Heart left ventricle (tissue), 16 donors: ENCODE measurements at regions not wholly inside any gene's neighbourhood (a gene's known extent, or its start where the extent isn't known, plus 50 kb on each side); places are given as distances from the start of the nearest gene placed in this dataset.

ENCODE experiments used
- ATAC-seq, 4 donors: fragments of 200-7000 bp; cut with Tn5 transposase; one replicate each; pipeline ENCODE4 v1.9.1; 2020 to 2022; ENCODE audit warnings: moderate library complexity in 4 of 4, mild to moderate bottlenecking in 3 of 4, moderate number of reproducible peaks in 1 of 4
- DNase-seq, 5 donors: peaks; one replicate each; pipeline ENCODE4 v3.0.0-alpha.2; 2020
- H3K27ac ChIP-seq, 12 donors: fragments of 200-600 bp; sonication (generic) in 4 of 12; one replicate each; pipeline versions ENCODE4 v1.5.0 to v1.8.0; 2016 to 2022; ENCODE audit warnings: mild to moderate bottlenecking in 2 of 12
- H3K27me3 ChIP-seq, 9 donors: fragments of 200-600 bp; sonication (generic) in 2 of 9; one replicate each; pipeline versions ENCODE4 v1.5.1 to v1.8.0; 2016 to 2022; ENCODE audit warnings: mild to moderate bottlenecking in 3 of 9
- H3K36me3 ChIP-seq, 9 donors: fragments of 200-600 bp; sonication (generic) in 2 of 9; one replicate each; pipeline versions ENCODE4 v1.5.0 to v1.8.0; 2018 to 2022; ENCODE audit warnings: mild to moderate bottlenecking in 2 of 9
- H3K4me1 ChIP-seq, 12 donors: fragments of 200-600 bp; sonication (generic) in 4 of 12; one replicate each; pipeline versions ENCODE4 v1.5.0 to v1.8.0; 2016 to 2022; ENCODE audit warnings: mild to moderate bottlenecking in 3 of 12
- H3K4me3 ChIP-seq, 12 donors: fragments of 200-600 bp; sonication (generic) in 4 of 12; one replicate each; pipeline versions ENCODE4 v1.5.0 to v1.8.0; 2017 to 2022; ENCODE audit warnings: mild to moderate bottlenecking in 9 of 12, moderate library complexity in 4 of 12
- H3K9me3 ChIP-seq, 12 donors: fragments of 200-600 bp; sonication (generic) in 4 of 12; one replicate each; pipeline versions ENCODE4 v1.5.0 to v1.8.0; 2016 to 2022; ENCODE audit warnings: mild to moderate bottlenecking in 1 of 12
- POLR2A ChIP-seq, 2 donors: fragments of 450-650 bp; IDR thresholded peaks; one replicate each; pipeline ENCODE4 v1.6.1; 2017; ENCODE audit warnings: antibody characterized with exemption in 2 of 2, mild to moderate bottlenecking in 2 of 2, moderate library complexity in 2 of 2
- WGBS, 4 donors: extraction: QIAGEN DNeasy Blood & Tissue Kit in 2 of 4; methylation state at CpG; one replicate each; pipeline versions ENCODE4 v1.1.5 to v1.1.7; 2013 to 2018; 5-methylcytosine and 5-hydroxymethylcytosine counted together
- intact Hi-C, 10 donors: fragments of 100-400 bp; cut with DNase I; formaldehyde crosslinking; loops; one replicate each; pipeline versions ENCODE4 v1.11.1 to v1.14.2; 2022
- TF ChIP-seq, protein P1 (sequence below), 12 donors: fragments of 200-600 bp; sonication (generic) in 4 of 12; IDR thresholded peaks; one replicate each; pipeline versions ENCODE4 v1.5.0 to v1.8.0; 2018 to 2022; ENCODE audit warnings: antibody characterized with exemption in 12 of 12, mild to moderate bottlenecking in 5 of 12
- donor health status: ischemic (EF 13 %, LVEDD 7.1; RV severe dilation, severe dysfunction).
- donor health status: healthy with polysubstance abuse.
- donor health status: DM: no; HTN: yes; CAD: no.
- donor health status: DM: no; HTN: no; CAD: no.
- donor health status: ischemic (EF 25% LVEDD 6.9; RV normal size, moderate dysfunction).
- donor health status: ischemic (EF 25% LVEDD 5.7; RV mildly dilated, moderate dysfunction).
- donor health status: healthy.
- donor health status: DM: yes; HTN: yes; CAD: no.
- donor health status: ischemic (EF 35%, LVEDD 5.7; RV mildly dilated, moderate dysfunction).
- donor health status: nonischemic (EF 11% LVEDD 7.7; RV severe dilation, severe dysfunction).
- donor health status: DM: yes; HTN: yes; CAD: no.
- donor health status: PGD.
- donor health status: ischemic (EF 29% LVEDD 5.4; RV normal size, mild dysfunction).
- donor health status: nonischemic (EF 23%, LVEDD 6.1; RV moderate dilation, normal function).

DNA sequence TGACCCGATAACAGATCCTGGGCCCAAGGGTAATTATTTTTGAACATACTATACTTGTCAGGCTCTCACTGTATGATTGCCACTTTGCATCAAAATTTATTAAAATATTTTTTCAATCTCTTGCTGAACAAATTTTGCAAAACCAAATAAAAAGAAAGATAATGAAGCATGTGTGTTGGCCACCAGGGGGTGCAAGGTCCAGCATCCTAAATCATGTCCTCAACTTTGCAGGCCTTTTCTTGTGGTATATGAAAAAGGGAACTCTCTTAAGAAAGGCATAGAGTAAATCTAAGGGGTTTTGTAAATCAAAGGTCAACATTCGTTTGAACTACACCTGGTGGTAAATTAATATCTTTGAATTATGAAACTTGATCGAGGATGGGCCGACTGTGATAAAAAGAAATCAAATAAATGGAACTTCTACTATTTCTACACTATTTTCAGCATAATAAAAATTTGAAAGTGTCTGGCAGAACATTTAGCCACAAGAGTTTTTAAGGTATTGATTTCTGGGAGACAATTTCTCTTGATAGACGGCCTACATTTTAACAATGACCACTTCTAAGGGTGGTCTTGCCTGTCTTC, 676.5 kb downstream of the DMRTA1 start:
- H3K27me3 ChIP-seq = no peaks in the 10 kb centered on the region
- H3K4me1 ChIP-seq = no peaks in the 10 kb centered on the region
- no peak overlapping the region for H3K27ac ChIP-seq
- H3K36me3 ChIP-seq = no peaks in the 10 kb centered on the region
- DNase-seq (peak in 1 of 5 donors; percentile 20), ATAC-seq (no peak)
- WGBS, 4 donors = 69 to 77% (median 74%) methylated on average over 5 of the region's 5 CpGs
- intact Hi-C loops = loop anchor here in 6 of 10 donors (2.0 to 10.0 kb wide), 6 partner anchors 362 to 764 kb away; no protein-coding TSS in a partner anchor
- H3K9me3 ChIP-seq = no peaks in the 10 kb centered on the region
- TF ChIP-seq POLR2A (IDR thresholded peaks at IDR 0.05) = no peak
- TF ChIP-seq, protein P1, sequence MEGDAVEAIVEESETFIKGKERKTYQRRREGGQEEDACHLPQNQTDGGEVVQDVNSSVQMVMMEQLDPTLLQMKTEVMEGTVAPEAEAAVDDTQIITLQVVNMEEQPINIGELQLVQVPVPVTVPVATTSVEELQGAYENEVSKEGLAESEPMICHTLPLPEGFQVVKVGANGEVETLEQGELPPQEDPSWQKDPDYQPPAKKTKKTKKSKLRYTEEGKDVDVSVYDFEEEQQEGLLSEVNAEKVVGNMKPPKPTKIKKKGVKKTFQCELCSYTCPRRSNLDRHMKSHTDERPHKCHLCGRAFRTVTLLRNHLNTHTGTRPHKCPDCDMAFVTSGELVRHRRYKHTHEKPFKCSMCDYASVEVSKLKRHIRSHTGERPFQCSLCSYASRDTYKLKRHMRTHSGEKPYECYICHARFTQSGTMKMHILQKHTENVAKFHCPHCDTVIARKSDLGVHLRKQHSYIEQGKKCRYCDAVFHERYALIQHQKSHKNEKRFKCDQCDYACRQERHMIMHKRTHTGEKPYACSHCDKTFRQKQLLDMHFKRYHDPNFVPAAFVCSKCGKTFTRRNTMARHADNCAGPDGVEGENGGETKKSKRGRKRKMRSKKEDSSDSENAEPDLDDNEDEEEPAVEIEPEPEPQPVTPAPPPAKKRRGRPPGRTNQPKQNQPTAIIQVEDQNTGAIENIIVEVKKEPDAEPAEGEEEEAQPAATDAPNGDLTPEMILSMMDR (IDR thresholded peaks at IDR 0.05) = peak; percentile 35 to 70 (median 54)
- no peak overlapping the region for H3K4me3 ChIP-seq

DNA sequence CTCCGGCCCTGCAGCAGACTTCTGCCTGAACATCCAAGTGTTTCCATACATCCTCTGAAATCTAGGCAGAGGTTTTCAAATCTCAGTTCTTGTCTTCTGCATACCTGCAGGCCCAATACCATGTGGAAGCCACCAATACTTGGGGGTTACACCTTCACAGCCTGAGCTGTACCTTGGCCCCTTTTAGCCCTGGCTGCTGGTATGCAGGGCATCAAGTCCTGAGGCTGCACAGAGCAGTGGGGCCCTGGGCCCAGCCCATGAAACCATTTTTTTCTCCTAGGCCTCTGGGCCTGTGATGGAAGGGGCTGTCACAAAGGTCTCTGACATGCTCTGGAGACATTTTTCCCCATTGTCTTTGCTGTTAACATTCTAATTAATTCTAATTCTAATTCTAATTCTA, 680.6 kb downstream of the ELAVL2 start:
- Histone ChIP-seq H3K9me3 (peaks cover 0 to 16% (median 3%) of the 10 kb centered on the region in 12 donors), H3K27ac (no peak overlapping the region), H3K36me3 (no peaks in the 10 kb centered on the region), H3K4me3 (no peak overlapping the region), H3K27me3 (no peaks in the 10 kb centered on the region), H3K4me1 (no peaks in the 10 kb centered on the region)
- intact Hi-C loops = no loop called here
- ATAC-seq (no peak), DNase-seq (no peak)
- WGBS, 4 donors = 36 to 68% (median 59%) methylated on average over 1 of the region's 1 CpG
- TF ChIP-seq, protein P1 (IDR thresholded peaks at IDR 0.05) = no peak
- no peak for TF ChIP-seq POLR2A (IDR thresholded peaks at IDR 0.05)

DNA sequence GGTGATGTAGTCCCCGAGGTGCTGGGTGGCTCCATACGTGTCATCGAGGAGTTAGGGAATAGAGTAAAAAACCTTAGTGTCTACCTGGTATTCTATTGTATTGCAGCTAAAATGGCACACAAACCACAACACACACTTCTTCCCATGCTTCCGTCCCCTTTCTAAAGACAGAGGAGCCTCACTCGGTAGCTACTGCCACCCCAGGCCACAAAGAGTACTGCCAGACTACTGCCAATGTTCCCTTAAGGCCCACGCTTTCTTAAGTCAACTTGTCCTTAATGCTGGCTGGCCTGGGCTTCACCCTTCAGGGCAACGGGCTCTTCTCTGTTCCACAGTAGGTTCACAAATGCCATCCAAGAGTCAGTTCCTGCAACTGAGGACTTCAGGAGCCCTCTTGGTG, 673.0 kb downstream of the ELAVL2 start:
- no peak overlapping the region for H3K4me3 ChIP-seq
- DNase-seq (no peak), ATAC-seq (no peak)
- 83 to 91% (median 85%) methylated on average over 7 of the region's 7 CpGs for WGBS, 4 donors
- no peaks in the 10 kb centered on the region for H3K27me3 ChIP-seq
- H3K4me1 ChIP-seq = no peaks in the 10 kb centered on the region
- no peaks in the 10 kb centered on the region for H3K36me3 ChIP-seq
- H3K9me3 ChIP-seq = peaks cover 0 to 4% (median 0%) of the 10 kb centered on the region in 12 donors
- no peak overlapping the region for H3K27ac ChIP-seq
- intact Hi-C loops = no loop called here
- TF ChIP-seq POLR2A (IDR thresholded peaks at IDR 0.05) = no peak
- TF ChIP-seq, protein P1 (IDR thresholded peaks at IDR 0.05) = no peak

DNA sequence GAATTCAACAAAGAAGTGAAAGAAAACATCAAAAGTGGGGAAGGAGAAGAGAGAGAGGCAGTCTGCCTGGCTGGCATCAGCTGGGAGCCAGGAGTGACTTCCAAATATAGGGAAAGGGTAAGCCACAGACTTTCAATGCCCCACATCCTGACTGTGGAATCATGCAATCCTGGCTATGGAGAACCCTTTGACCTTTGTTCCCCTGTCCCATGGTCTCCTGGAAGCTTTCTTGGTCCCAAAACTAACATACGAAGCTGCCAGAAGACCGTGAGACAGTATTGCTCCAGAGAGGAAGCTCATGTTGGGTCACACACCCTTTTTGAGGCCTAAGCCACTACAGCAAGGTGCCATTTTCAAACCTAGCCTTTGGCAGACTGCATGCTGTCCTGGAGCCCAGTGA, 665.5 kb downstream of the ELAVL2 start:
- Histone ChIP-seq H3K9me3 (no peaks in the 10 kb centered on the region), H3K27me3 (no peaks in the 10 kb centered on the region), H3K4me1 (no peaks in the 10 kb centered on the region), H3K36me3 (no peaks in the 10 kb centered on the region), H3K27ac (no peak overlapping the region), H3K4me3 (no peak overlapping the region)
- intact Hi-C loops = no loop called here
- ATAC-seq (no peak), DNase-seq (no peak)
- TF ChIP-seq, protein P1 (IDR thresholded peaks at IDR 0.05) = no peak
- no peak for TF ChIP-seq POLR2A (IDR thresholded peaks at IDR 0.05)
- 76 to 88% (median 79%) methylated on average over 2 of the region's 2 CpGs for WGBS, 4 donors
